ENCODE measurements at regions not wholly inside any gene's neighbourhood (a gene's known extent, or its start where the extent isn't known, plus 50 kb on each side); places are given as distances from the start of the nearest gene placed in this dataset.

GRCh38 chr6:62516291-62517141 lies 230.5 kb upstream of the KHDRBS2 start:
- no peaks in the 10 kb centered on the region for H3K4me1 ChIP-seq (ENCODE audit: control insufficient read depth, low read depth, low read length)
- no peak overlapping the region for H3K4ac ChIP-seq (ENCODE audit: low read depth, low read length)
- no peak overlapping the region for H2AK5ac ChIP-seq (ENCODE audit: low read length)
- H3K4me2 ChIP-seq (ENCODE audit: low read length) = no peak overlapping the region
- H2BK5ac ChIP-seq (ENCODE audit: low read length) = no peak overlapping the region
- H4K5ac ChIP-seq (ENCODE audit: low read length) = no peak overlapping the region
- peak overlapping the region; percentile 23 for H3K27ac ChIP-seq (ENCODE audit: low read depth, low read length)
- H3K36me3 ChIP-seq (ENCODE audit: control insufficient read depth, insufficient read depth, low read length) = no peaks in the 10 kb centered on the region
- no peak overlapping the region for H4K8ac ChIP-seq (ENCODE audit: low read depth, low read length)
- no peaks in the 10 kb centered on the region for H3K27me3 ChIP-seq (ENCODE audit: insufficient read depth, low read length, poor library complexity)
- no peak overlapping the region for H3K4me3 ChIP-seq (ENCODE audit: low read length)
- H3K18ac ChIP-seq (ENCODE audit: low read length) = peak overlapping the region; percentile 51
- H3K56ac ChIP-seq (ENCODE audit: low read length) = no peak overlapping the region
- peak overlapping the region; percentile 74 for H2BK15ac ChIP-seq (replicated peaks; ENCODE audit: low read depth)
- peak; percentile 74 for DNase-seq
- no peak overlapping the region for H2BK120ac ChIP-seq (ENCODE audit: low read depth, low read length)
- no peaks in the 10 kb centered on the region for H3K79me2 ChIP-seq (ENCODE audit: control insufficient read depth, insufficient read depth, low read length)
- no peak overlapping the region for H3K23ac ChIP-seq (ENCODE audit: low read length)
- no peak overlapping the region for H3K9ac ChIP-seq (ENCODE audit: low read length)
- H3K79me1 ChIP-seq (ENCODE audit: low read length) = no peaks in the 10 kb centered on the region
- no CpG with 5 or more reads among the region's 7 CpGs for WGBS (ENCODE audit: extremely low coverage, insufficient coverage, low lambda C conversion rate)

GRCh38 chr6:62492192-62492822 lies 206.3 kb upstream of the KHDRBS2 start:
- no peak overlapping the region for H3K56ac ChIP-seq (ENCODE audit: low read length)
- H2BK120ac ChIP-seq (ENCODE audit: low read depth, low read length) = no peak overlapping the region
- no peak overlapping the region for H3K4ac ChIP-seq (ENCODE audit: low read depth, low read length)
- H3K79me1 ChIP-seq (ENCODE audit: low read length) = no peaks in the 10 kb centered on the region
- H3K27me3 ChIP-seq (ENCODE audit: insufficient read depth, low read length, poor library complexity) = no peaks in the 10 kb centered on the region
- no peak overlapping the region for H3K27ac ChIP-seq (ENCODE audit: low read depth, low read length)
- DNase-seq = no peak
- H3K79me2 ChIP-seq (ENCODE audit: control insufficient read depth, insufficient read depth, low read length) = no peaks in the 10 kb centered on the region
- no peaks in the 10 kb centered on the region for H3K4me1 ChIP-seq (ENCODE audit: control insufficient read depth, low read depth, low read length)
- no CpG with 5 or more reads among the region's 11 CpGs for WGBS (ENCODE audit: extremely low coverage, insufficient coverage, low lambda C conversion rate)
- H3K23ac ChIP-seq (ENCODE audit: low read length) = no peak overlapping the region
- no peak overlapping the region for H2BK15ac ChIP-seq (replicated peaks; ENCODE audit: low read depth)
- no peak overlapping the region for H3K4me3 ChIP-seq (ENCODE audit: low read length)
- H4K8ac ChIP-seq (ENCODE audit: low read depth, low read length) = no peak overlapping the region
- no peak overlapping the region for H3K4me2 ChIP-seq (ENCODE audit: low read length)
- no peak overlapping the region for H3K18ac ChIP-seq (ENCODE audit: low read length)
- no peaks in the 10 kb centered on the region for H3K36me3 ChIP-seq (ENCODE audit: control insufficient read depth, insufficient read depth, low read length)
- H4K5ac ChIP-seq (ENCODE audit: low read length) = no peak overlapping the region
- H2AK5ac ChIP-seq (ENCODE audit: low read length) = no peak overlapping the region
- no peak overlapping the region for H3K9ac ChIP-seq (ENCODE audit: low read length)
- no peak overlapping the region for H2BK5ac ChIP-seq (ENCODE audit: low read length)

GRCh38 chr6:62480544-62480943 lies 194.5 kb upstream of the KHDRBS2 start:
- no CpG with 5 or more reads among the region's 1 CpG for WGBS (ENCODE audit: extremely low coverage, insufficient coverage, low lambda C conversion rate)
- H4K5ac ChIP-seq (ENCODE audit: low read length) = no peak overlapping the region
- no peak overlapping the region for H3K9ac ChIP-seq (ENCODE audit: low read length)
- H3K56ac ChIP-seq (ENCODE audit: low read length) = no peak overlapping the region
- no peak for DNase-seq
- no peak overlapping the region for H3K4me3 ChIP-seq (ENCODE audit: low read length)
- no peak overlapping the region for H3K18ac ChIP-seq (ENCODE audit: low read length)
- H3K36me3 ChIP-seq (ENCODE audit: control insufficient read depth, insufficient read depth, low read length) = no peaks in the 10 kb centered on the region
- no peak overlapping the region for H3K4ac ChIP-seq (ENCODE audit: low read depth, low read length)
- H2BK5ac ChIP-seq (ENCODE audit: low read length) = no peak overlapping the region
- no peaks in the 10 kb centered on the region for H3K27me3 ChIP-seq (ENCODE audit: insufficient read depth, low read length, poor library complexity)
- no peaks in the 10 kb centered on the region for H3K79me2 ChIP-seq (ENCODE audit: control insufficient read depth, insufficient read depth, low read length)
- no peak overlapping the region for H3K23ac ChIP-seq (ENCODE audit: low read length)
- H4K8ac ChIP-seq (ENCODE audit: low read depth, low read length) = no peak overlapping the region
- H3K4me2 ChIP-seq (ENCODE audit: low read length) = no peak overlapping the region
- no peak overlapping the region for H2AK5ac ChIP-seq (ENCODE audit: low read length)
- H3K4me1 ChIP-seq (ENCODE audit: control insufficient read depth, low read depth, low read length) = no peaks in the 10 kb centered on the region
- H2BK15ac ChIP-seq (replicated peaks; ENCODE audit: low read depth) = peak overlapping the region; percentile 19
- H2BK120ac ChIP-seq (ENCODE audit: low read depth, low read length) = no peak overlapping the region
- no peaks in the 10 kb centered on the region for H3K79me1 ChIP-seq (ENCODE audit: low read length)
- H3K27ac ChIP-seq (ENCODE audit: low read depth, low read length) = no peak overlapping the region

- H3K4me3 ChIP-seq (ENCODE audit: low read length) = no peak overlapping the region
- no peak overlapping the region for H3K23ac ChIP-seq (ENCODE audit: low read length)
- no peaks in the 10 kb centered on the region for H3K36me3 ChIP-seq (ENCODE audit: control insufficient read depth, insufficient read depth, low read length)
- H4K5ac ChIP-seq (ENCODE audit: low read length) = no peak overlapping the region
- no peak overlapping the region for H3K4me2 ChIP-seq (ENCODE audit: low read length)
- H2BK5ac ChIP-seq (ENCODE audit: low read length) = no peak overlapping the region
- H3K79me1 ChIP-seq (ENCODE audit: low read length) = no peaks in the 10 kb centered on the region
- no peak overlapping the region for H3K56ac ChIP-seq (ENCODE audit: low read length)
- H3K27me3 ChIP-seq (ENCODE audit: insufficient read depth, low read length, poor library complexity) = no peaks in the 10 kb centered on the region
- no peak overlapping the region for H3K9ac ChIP-seq (ENCODE audit: low read length)
- no peak overlapping the region for H3K18ac ChIP-seq (ENCODE audit: low read length)
- no peak overlapping the region for H3K27ac ChIP-seq (ENCODE audit: low read depth, low read length)
- no peaks in the 10 kb centered on the region for H3K79me2 ChIP-seq (ENCODE audit: control insufficient read depth, insufficient read depth, low read length)
- H2BK15ac ChIP-seq (replicated peaks; ENCODE audit: low read depth) = peak overlapping the region; percentile 19
- H2AK5ac ChIP-seq (ENCODE audit: low read length) = no peak overlapping the region
- H3K4ac ChIP-seq (ENCODE audit: low read depth, low read length) = no peak overlapping the region
- no CpG with 5 or more reads among the region's 4 CpGs for WGBS (ENCODE audit: extremely low coverage, insufficient coverage, low lambda C conversion rate)
- H4K8ac ChIP-seq (ENCODE audit: low read depth, low read length) = no peak overlapping the region
- H3K4me1 ChIP-seq (ENCODE audit: control insufficient read depth, low read depth, low read length) = no peaks in the 10 kb centered on the region
- no peak overlapping the region for H2BK120ac ChIP-seq (ENCODE audit: low read depth, low read length)
- peak; percentile 88 for DNase-seq
These were observed 193.7 kb upstream of the KHDRBS2 start for GRCh38 chr6:62479697-62480220.

- Histone ChIP-seq H3K9ac (ENCODE audit: low read length) (no peak overlapping the region), H3K27me3 (ENCODE audit: insufficient read depth, low read length, poor library complexity) (no peaks in the 10 kb centered on the region), H2BK5ac (ENCODE audit: low read length) (no peak overlapping the region), H2BK15ac (replicated peaks; ENCODE audit: low read depth) (no peak overlapping the region), H3K4ac (ENCODE audit: low read depth, low read length) (no peak overlapping the region), H2BK120ac (ENCODE audit: low read depth, low read length) (no peak overlapping the region), H2AK5ac (ENCODE audit: low read length) (no peak overlapping the region), H3K4me1 (ENCODE audit: control insufficient read depth, low read depth, low read length) (no peaks in the 10 kb centered on the region), H4K8ac (ENCODE audit: low read depth, low read length) (no peak overlapping the region), H3K36me3 (ENCODE audit: control insufficient read depth, insufficient read depth, low read length) (no peaks in the 10 kb centered on the region), H3K79me1 (ENCODE audit: low read length) (no peaks in the 10 kb centered on the region), H3K4me2 (ENCODE audit: low read length) (no peak overlapping the region), H3K4me3 (ENCODE audit: low read length) (no peak overlapping the region), H4K5ac (ENCODE audit: low read length) (no peak overlapping the region), H3K23ac (ENCODE audit: low read length) (no peak overlapping the region), H3K56ac (ENCODE audit: low read length) (no peak overlapping the region), H3K27ac (ENCODE audit: low read depth, low read length) (no peak overlapping the region), H3K18ac (ENCODE audit: low read length) (no peak overlapping the region), H3K79me2 (ENCODE audit: control insufficient read depth, insufficient read depth, low read length) (no peaks in the 10 kb centered on the region)
- WGBS (ENCODE audit: extremely low coverage, insufficient coverage, low lambda C conversion rate) = no CpG with 5 or more reads among the region's 3 CpGs
- no peak for DNase-seq
These were observed 188.8 kb upstream of the KHDRBS2 start for GRCh38 chr6:62474793-62475192.

Measured in mesendoderm (in vitro differentiated cells).